GM12878 (cell line): ENCODE measurements at regions not wholly inside any gene's neighbourhood (a gene's known extent, or its start where the extent isn't known, plus 50 kb on each side); places are given as distances from the start of the nearest gene placed in this dataset.

ENCODE experiments used
- EGR1 ChIP-seq, 2 experiments: IDR thresholded peaks; 1 replicate in 1 of 2; 2 replicates in 1 of 2; pipeline ENCODE4 v1.6.1; 2011 to 2012; ENCODE audit warnings: low read depth in 2 of 2, low read length in 2 of 2, borderline replicate concordance in 1 of 2, mild to moderate bottlenecking in 1 of 2, moderate library complexity in 1 of 2
- GABPA ChIP-seq: IDR thresholded peaks from 2 replicates; pipeline ENCODE4 v1.6.1; 2014; ENCODE audit warnings: antibody characterized with exemption, low read depth, mild to moderate bottlenecking, inconsistent platforms
- NFYA ChIP-seq: IDR thresholded peaks from 2 replicates; pipeline ENCODE4 v1.6.1; 2011; ENCODE audit warnings: low read depth, mild to moderate bottlenecking, low read length, improper control_type of control experiment, borderline replicate concordance
- POLR2AphosphoS2 ChIP-seq: IDR thresholded peaks from 2 replicates; pipeline ENCODE4 v1.6.1; 2011; ENCODE audit warnings: low read depth, mild to moderate bottlenecking, low read length, improper control_type of control experiment, moderate library complexity
- POLR2AphosphoS5 ChIP-seq: IDR thresholded peaks from 2 replicates; pipeline ENCODE4 v1.6.1; 2011; ENCODE audit warnings: mild to moderate bottlenecking, low read length, inconsistent platforms
- TF ChIP-seq, protein P1 (sequence below), 3 experiments: IDR thresholded peaks in 2 of 3; conservative IDR thresholded peaks in 1 of 3; 2 replicates each; pipeline ENCODE4 v1.5.1; 2011; ENCODE audit warnings: low read depth in 3 of 3, low read length in 3 of 3, mild to moderate bottlenecking in 3 of 3, control low read depth in 2 of 3, moderate library complexity in 2 of 3, inconsistent platforms in 1 of 3, mixed read lengths in 1 of 3; ENCODE audit not compliant: control insufficient read depth in 2 of 3, insufficient read depth in 1 of 3; ENCODE audit errors: extremely low read depth in 1 of 3

DNA sequence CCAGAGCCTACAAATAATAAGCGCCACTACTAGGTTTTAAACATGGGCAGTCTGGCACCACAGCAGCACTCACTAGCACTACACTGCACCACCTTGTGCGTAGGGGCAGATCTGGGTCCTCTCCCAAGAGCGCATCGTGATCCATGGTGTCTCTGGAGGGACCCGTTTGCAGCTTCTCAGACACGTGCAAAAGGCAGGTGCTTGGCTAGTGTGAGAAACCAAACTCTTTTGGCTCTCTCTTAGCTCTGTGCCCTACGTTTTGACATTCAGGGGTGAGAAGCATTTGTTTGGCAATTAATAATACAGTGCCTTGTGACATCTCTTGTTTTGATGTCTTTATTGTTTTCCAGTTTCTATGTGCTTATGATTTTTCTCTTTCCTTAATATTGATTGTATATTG, 75.4 kb upstream of the EGFLAM start:
- no peak for TF ChIP-seq POLR2AphosphoS2
- TF ChIP-seq, protein P1, sequence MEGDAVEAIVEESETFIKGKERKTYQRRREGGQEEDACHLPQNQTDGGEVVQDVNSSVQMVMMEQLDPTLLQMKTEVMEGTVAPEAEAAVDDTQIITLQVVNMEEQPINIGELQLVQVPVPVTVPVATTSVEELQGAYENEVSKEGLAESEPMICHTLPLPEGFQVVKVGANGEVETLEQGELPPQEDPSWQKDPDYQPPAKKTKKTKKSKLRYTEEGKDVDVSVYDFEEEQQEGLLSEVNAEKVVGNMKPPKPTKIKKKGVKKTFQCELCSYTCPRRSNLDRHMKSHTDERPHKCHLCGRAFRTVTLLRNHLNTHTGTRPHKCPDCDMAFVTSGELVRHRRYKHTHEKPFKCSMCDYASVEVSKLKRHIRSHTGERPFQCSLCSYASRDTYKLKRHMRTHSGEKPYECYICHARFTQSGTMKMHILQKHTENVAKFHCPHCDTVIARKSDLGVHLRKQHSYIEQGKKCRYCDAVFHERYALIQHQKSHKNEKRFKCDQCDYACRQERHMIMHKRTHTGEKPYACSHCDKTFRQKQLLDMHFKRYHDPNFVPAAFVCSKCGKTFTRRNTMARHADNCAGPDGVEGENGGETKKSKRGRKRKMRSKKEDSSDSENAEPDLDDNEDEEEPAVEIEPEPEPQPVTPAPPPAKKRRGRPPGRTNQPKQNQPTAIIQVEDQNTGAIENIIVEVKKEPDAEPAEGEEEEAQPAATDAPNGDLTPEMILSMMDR (IDR thresholded peaks at IDR 0.05 in 2 of 3, conservative IDR thresholded peaks at IDR 0.05 in 1 of 3; ENCODE audit: control insufficient read depth in 2 of 3, extremely low read depth in 1 of 3, insufficient read depth in 1 of 3, low read depth in 3 of 3, low read length in 3 of 3) = no peak
- no peak for TF ChIP-seq POLR2AphosphoS5
- no peak for TF ChIP-seq EGR1 (IDR thresholded peaks at IDR 0.05; ENCODE audit: borderline replicate concordance in 1 of 2, low read depth in 2 of 2, low read length in 2 of 2)
- no peak for TF ChIP-seq GABPA
- no peak for TF ChIP-seq NFYA
